ENCODE measurements at regions not wholly inside any gene's neighbourhood (a gene's known extent, or its start where the extent isn't known, plus 50 kb on each side); places are given as distances from the start of the nearest gene placed in this dataset.
"Not testable (repeated sequence)": the region's sequence is repeated elsewhere in the genome, so short reads cannot be mapped to it uniquely, and the experiment has no call there.

DNA sequence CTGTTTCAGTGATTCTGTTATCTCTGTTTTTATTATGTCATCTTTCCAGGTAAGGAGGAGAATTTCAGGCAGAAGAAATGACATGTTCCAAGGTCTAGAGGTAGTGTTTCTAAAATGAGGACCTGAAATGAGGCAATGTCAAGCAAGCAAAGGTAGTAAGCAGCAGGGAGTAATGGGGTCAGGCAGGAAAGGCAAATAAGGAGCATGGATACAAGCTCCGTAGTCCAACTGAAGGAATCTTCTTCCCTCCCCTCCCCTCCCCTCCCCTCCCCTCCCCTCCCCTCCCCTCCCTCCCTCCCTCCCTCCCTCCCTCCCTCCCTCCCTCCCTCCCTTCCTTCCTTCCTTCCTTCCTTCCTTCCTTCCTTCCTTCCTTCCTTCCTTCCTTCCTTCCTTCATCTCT lies 240.2 kb upstream of the STXBP6 start:
- TF ChIP-seq, protein P1, sequence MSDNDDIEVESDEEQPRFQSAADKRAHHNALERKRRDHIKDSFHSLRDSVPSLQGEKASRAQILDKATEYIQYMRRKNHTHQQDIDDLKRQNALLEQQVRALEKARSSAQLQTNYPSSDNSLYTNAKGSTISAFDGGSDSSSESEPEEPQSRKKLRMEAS (IDR thresholded peaks at IDR 0.05) = not testable (repeated sequence)
- TF ChIP-seq POLR2A (IDR thresholded peaks at IDR 0.05; ENCODE audit: low read length); CTCF (IDR thresholded peaks at IDR 0.05); EP300 (IDR thresholded peaks at IDR 0.05); HOXA7 (CRISPR knock-in tag; IDR thresholded peaks at IDR 0.05); MAFK (IDR thresholded peaks at IDR 0.05; ENCODE audit: partially characterized antibody); E2F6 (IDR thresholded peaks at IDR 0.05; ENCODE audit: borderline replicate concordance, low read depth); JUNB (IDR thresholded peaks at IDR 0.05); BHLHE40 (IDR thresholded peaks at IDR 0.05; ENCODE audit: low read depth, low read length); RAD21 (conservative IDR thresholded peaks at IDR 0.05 in 1 of 2, IDR thresholded peaks at IDR 0.05 in 1 of 2): not testable (repeated sequence)
- TF ChIP-seq, protein P2, sequence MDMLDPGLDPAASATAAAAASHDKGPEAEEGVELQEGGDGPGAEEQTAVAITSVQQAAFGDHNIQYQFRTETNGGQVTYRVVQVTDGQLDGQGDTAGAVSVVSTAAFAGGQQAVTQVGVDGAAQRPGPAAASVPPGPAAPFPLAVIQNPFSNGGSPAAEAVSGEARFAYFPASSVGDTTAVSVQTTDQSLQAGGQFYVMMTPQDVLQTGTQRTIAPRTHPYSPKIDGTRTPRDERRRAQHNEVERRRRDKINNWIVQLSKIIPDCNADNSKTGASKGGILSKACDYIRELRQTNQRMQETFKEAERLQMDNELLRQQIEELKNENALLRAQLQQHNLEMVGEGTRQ (IDR thresholded peaks at IDR 0.05) = not testable (repeated sequence)
- TF ChIP-seq, protein P3, sequence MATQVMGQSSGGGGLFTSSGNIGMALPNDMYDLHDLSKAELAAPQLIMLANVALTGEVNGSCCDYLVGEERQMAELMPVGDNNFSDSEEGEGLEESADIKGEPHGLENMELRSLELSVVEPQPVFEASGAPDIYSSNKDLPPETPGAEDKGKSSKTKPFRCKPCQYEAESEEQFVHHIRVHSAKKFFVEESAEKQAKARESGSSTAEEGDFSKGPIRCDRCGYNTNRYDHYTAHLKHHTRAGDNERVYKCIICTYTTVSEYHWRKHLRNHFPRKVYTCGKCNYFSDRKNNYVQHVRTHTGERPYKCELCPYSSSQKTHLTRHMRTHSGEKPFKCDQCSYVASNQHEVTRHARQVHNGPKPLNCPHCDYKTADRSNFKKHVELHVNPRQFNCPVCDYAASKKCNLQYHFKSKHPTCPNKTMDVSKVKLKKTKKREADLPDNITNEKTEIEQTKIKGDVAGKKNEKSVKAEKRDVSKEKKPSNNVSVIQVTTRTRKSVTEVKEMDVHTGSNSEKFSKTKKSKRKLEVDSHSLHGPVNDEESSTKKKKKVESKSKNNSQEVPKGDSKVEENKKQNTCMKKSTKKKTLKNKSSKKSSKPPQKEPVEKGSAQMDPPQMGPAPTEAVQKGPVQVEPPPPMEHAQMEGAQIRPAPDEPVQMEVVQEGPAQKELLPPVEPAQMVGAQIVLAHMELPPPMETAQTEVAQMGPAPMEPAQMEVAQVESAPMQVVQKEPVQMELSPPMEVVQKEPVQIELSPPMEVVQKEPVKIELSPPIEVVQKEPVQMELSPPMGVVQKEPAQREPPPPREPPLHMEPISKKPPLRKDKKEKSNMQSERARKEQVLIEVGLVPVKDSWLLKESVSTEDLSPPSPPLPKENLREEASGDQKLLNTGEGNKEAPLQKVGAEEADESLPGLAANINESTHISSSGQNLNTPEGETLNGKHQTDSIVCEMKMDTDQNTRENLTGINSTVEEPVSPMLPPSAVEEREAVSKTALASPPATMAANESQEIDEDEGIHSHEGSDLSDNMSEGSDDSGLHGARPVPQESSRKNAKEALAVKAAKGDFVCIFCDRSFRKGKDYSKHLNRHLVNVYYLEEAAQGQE (IDR thresholded peaks at IDR 0.05) = not testable (repeated sequence)
- TF ChIP-seq, protein P4, sequence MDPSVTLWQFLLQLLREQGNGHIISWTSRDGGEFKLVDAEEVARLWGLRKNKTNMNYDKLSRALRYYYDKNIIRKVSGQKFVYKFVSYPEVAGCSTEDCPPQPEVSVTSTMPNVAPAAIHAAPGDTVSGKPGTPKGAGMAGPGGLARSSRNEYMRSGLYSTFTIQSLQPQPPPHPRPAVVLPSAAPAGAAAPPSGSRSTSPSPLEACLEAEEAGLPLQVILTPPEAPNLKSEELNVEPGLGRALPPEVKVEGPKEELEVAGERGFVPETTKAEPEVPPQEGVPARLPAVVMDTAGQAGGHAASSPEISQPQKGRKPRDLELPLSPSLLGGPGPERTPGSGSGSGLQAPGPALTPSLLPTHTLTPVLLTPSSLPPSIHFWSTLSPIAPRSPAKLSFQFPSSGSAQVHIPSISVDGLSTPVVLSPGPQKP (IDR thresholded peaks at IDR 0.05; ENCODE audit: low read depth, low read length) = not testable (repeated sequence)
